ENCODE measurements at regions not wholly inside any gene's neighbourhood (a gene's known extent, or its start where the extent isn't known, plus 50 kb on each side); places are given as distances from the start of the nearest gene placed in this dataset.

GRCh38 chr18:68086481-68086880, 570.0 kb upstream of the DSEL start:
- H3K9me3 Mint-ChIP-seq: no peaks in the 10 kb centered on the region
- no peak overlapping the region for H3K27ac Mint-ChIP-seq
- no peak for TF ChIP-seq EZH2 (IDR thresholded peaks at IDR 0.05)
- no peak for TF ChIP-seq EZH2phosphoT487 (IDR thresholded peaks at IDR 0.05)
- TF ChIP-seq CTCF (IDR thresholded peaks at IDR 0.05): no peak
- no peaks in the 10 kb centered on the region for H4K20me1 ChIP-seq (ENCODE audit: low read depth)
- no peak for DNase-seq (ENCODE audit: low spot score)
- H3K27me3 Mint-ChIP-seq (ENCODE audit: insufficient read depth, low read depth): no peaks in the 10 kb centered on the region
- no peak overlapping the region for H3K4me3 Mint-ChIP-seq
- no peaks in the 10 kb centered on the region for H3K79me2 ChIP-seq (ENCODE audit: low read depth)
- H3F3A ChIP-seq (ENCODE audit: low read depth): no peaks in the 10 kb centered on the region
- no peak overlapping the region for H3K27ac ChIP-seq
- H3K4me1 Mint-ChIP-seq: peaks cover 27% of the 10 kb centered on the region
- H3K4me1 ChIP-seq: no peaks in the 10 kb centered on the region
- no peaks in the 10 kb centered on the region for H3K9me3 ChIP-seq (ENCODE audit: low read depth)
- H3K27me3 ChIP-seq: no peaks in the 10 kb centered on the region
- H3K36me3 ChIP-seq: no peaks in the 10 kb centered on the region
- no peak overlapping the region for H3K4me2 ChIP-seq
- no peak overlapping the region for H2AFZ ChIP-seq (replicated peaks)
- no peaks in the 10 kb centered on the region for H3K36me3 Mint-ChIP-seq
- H3K4me3 ChIP-seq: no peak overlapping the region
- no peak overlapping the region for H3K9ac ChIP-seq

GRCh38 chr18:68085251-68085650, 568.7 kb upstream of the DSEL start:
- TF ChIP-seq EZH2 (IDR thresholded peaks at IDR 0.05) (no peak), EZH2phosphoT487 (IDR thresholded peaks at IDR 0.05) (no peak), CTCF (IDR thresholded peaks at IDR 0.05) (no peak)
- Histone ChIP-seq H3K27me3 (no peaks in the 10 kb centered on the region), H3K9ac (no peak overlapping the region), H3K4me2 (no peak overlapping the region), H3K79me2 (ENCODE audit: low read depth) (no peaks in the 10 kb centered on the region), H4K20me1 (ENCODE audit: low read depth) (no peaks in the 10 kb centered on the region), H3K36me3 (no peaks in the 10 kb centered on the region), H2AFZ (replicated peaks) (no peak overlapping the region), H3K27ac (no peak overlapping the region), H3K4me3 (no peak overlapping the region), H3K9me3 (ENCODE audit: low read depth) (no peaks in the 10 kb centered on the region), H3K4me1 (no peaks in the 10 kb centered on the region), H3F3A (ENCODE audit: low read depth) (no peaks in the 10 kb centered on the region)
- Mint-ChIP-seq H3K36me3 (no peaks in the 10 kb centered on the region), H3K4me1 (peaks cover 28% of the 10 kb centered on the region), H3K9me3 (no peaks in the 10 kb centered on the region), H3K27ac (no peak overlapping the region), H3K4me3 (no peak overlapping the region), H3K27me3 (ENCODE audit: insufficient read depth, low read depth) (no peaks in the 10 kb centered on the region)
- DNase-seq (ENCODE audit: low spot score): no peak

- no peaks in the 10 kb centered on the region for H3K27me3 ChIP-seq
- no peaks in the 10 kb centered on the region for H3K9me3 Mint-ChIP-seq
- no peaks in the 10 kb centered on the region for H4K20me1 ChIP-seq (ENCODE audit: low read depth)
- H3K36me3 Mint-ChIP-seq: no peaks in the 10 kb centered on the region
- H3K9me3 ChIP-seq (ENCODE audit: low read depth): no peaks in the 10 kb centered on the region
- no peak overlapping the region for H3K4me3 Mint-ChIP-seq
- H3K9ac ChIP-seq: no peak overlapping the region
- TF ChIP-seq EZH2phosphoT487 (IDR thresholded peaks at IDR 0.05) (no peak), CTCF (IDR thresholded peaks at IDR 0.05) (no peak), EZH2 (IDR thresholded peaks at IDR 0.05) (no peak)
- peak overlapping the region; percentile 57 for H3K27ac Mint-ChIP-seq
- no peak overlapping the region for H2AFZ ChIP-seq (replicated peaks)
- H3F3A ChIP-seq (ENCODE audit: low read depth): no peaks in the 10 kb centered on the region
- H3K4me1 Mint-ChIP-seq: peaks cover 28% of the 10 kb centered on the region
- H3K27me3 Mint-ChIP-seq (ENCODE audit: insufficient read depth, low read depth): no peaks in the 10 kb centered on the region
- no peaks in the 10 kb centered on the region for H3K79me2 ChIP-seq (ENCODE audit: low read depth)
- no peak overlapping the region for H3K4me3 ChIP-seq
- H3K36me3 ChIP-seq: no peaks in the 10 kb centered on the region
- no peak for DNase-seq (ENCODE audit: low spot score)
- H3K4me2 ChIP-seq: no peak overlapping the region
- no peaks in the 10 kb centered on the region for H3K4me1 ChIP-seq
- no peak overlapping the region for H3K27ac ChIP-seq
Observed at GRCh38 chr18:68083776-68084175, 567.3 kb upstream of the DSEL start.
